Fibroblast of mammary gland (primary cell): ENCODE measurements at regions not wholly inside any gene's neighbourhood (a gene's known extent, or its start where the extent isn't known, plus 50 kb on each side); places are given as distances from the start of the nearest gene placed in this dataset.

Experiments
- DNase-seq: peaks from one replicate; pipeline ENCODE4 v3.0.0-alpha.2; 2010; ENCODE audit warnings: low read depth
- H3K4me3 ChIP-seq: 2 replicates; pipeline ENCODE4 v1.5.1; 2011; ENCODE audit warnings: low read depth, mild to moderate bottlenecking, low read length, moderate library complexity; ENCODE audit not compliant: control insufficient read depth
- TF ChIP-seq, protein P1 (sequence below): conservative IDR thresholded peaks from 2 replicates; pipeline ENCODE4 v1.5.1; 2011; ENCODE audit warnings: low read depth, low read length, inconsistent platforms; ENCODE audit not compliant: control insufficient read depth, insufficient read depth

GRCh38 chr10:3595736-3596135 lies 189.3 kb downstream of the KLF6 start:
- no peak for DNase-seq
- TF ChIP-seq, protein P1, sequence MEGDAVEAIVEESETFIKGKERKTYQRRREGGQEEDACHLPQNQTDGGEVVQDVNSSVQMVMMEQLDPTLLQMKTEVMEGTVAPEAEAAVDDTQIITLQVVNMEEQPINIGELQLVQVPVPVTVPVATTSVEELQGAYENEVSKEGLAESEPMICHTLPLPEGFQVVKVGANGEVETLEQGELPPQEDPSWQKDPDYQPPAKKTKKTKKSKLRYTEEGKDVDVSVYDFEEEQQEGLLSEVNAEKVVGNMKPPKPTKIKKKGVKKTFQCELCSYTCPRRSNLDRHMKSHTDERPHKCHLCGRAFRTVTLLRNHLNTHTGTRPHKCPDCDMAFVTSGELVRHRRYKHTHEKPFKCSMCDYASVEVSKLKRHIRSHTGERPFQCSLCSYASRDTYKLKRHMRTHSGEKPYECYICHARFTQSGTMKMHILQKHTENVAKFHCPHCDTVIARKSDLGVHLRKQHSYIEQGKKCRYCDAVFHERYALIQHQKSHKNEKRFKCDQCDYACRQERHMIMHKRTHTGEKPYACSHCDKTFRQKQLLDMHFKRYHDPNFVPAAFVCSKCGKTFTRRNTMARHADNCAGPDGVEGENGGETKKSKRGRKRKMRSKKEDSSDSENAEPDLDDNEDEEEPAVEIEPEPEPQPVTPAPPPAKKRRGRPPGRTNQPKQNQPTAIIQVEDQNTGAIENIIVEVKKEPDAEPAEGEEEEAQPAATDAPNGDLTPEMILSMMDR: no peak
- H3K4me3 ChIP-seq: no peak overlapping the region

GRCh38 chr10:3593611-3594010 lies 191.4 kb downstream of the KLF6 start:
- DNase-seq: no peak
- no peak overlapping the region for H3K4me3 ChIP-seq
- TF ChIP-seq, protein P1: no peak

GRCh38 chr10:3592424-3592823 lies 192.6 kb downstream of the KLF6 start:
- no peak overlapping the region for H3K4me3 ChIP-seq
- TF ChIP-seq, protein P1: no peak
- DNase-seq: no peak

- DNase-seq: no peak
- H3K4me3 ChIP-seq: no peak overlapping the region
- TF ChIP-seq, protein P1: no peak
Measured at GRCh38 chr10:3588816-3589215, 196.2 kb downstream of the KLF6 start.

DNA sequence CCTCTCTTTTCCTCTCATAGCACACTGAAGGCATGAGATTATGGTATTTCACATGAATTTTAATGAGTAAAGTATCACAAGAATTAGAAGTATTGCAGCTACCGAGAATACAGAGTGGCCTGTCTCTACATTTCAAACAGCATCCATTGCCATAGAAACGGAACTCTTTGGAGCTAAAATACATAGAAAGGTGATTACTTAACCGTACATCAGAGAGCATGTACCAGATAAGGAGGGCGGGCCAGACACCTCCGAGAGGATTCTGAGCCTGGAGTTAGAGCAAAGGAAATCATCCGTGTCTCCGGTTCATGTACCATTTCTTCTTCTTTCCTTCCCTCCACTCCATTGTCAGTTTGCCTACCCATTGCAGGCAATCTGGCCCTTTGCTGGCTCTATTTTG lies 196.7 kb downstream of the KLF6 start:
- TF ChIP-seq, protein P1: no peak
- H3K4me3 ChIP-seq: no peak overlapping the region
- no peak for DNase-seq

- no peak overlapping the region for H3K4me3 ChIP-seq
- TF ChIP-seq, protein P1: no peak
- no peak for DNase-seq
Measured at GRCh38 chr10:3584926-3585784, 199.9 kb downstream of the KLF6 start.
